Retinal pigment epithelial cell (primary cell): ENCODE measurements at regions not wholly inside any gene's neighbourhood (a gene's known extent, or its start where the extent isn't known, plus 50 kb on each side); places are given as distances from the start of the nearest gene placed in this dataset.
"Not testable (repeated sequence)": the region's sequence is repeated elsewhere in the genome, so short reads cannot be mapped to it uniquely, and the experiment has no call there.

Experiments used
- DNase-seq: peaks from one replicate; pipeline ENCODE4 v3.0.0-alpha.2; 2010; ENCODE audit warnings: low read depth
- H3K4me3 ChIP-seq: 2 replicates; pipeline ENCODE4 v1.5.1; 2011; ENCODE audit warnings: mild to moderate bottlenecking, low read length, control low read depth, moderate library complexity
- CTCF ChIP-seq: conservative IDR thresholded peaks from 2 replicates; pipeline ENCODE4 v1.5.1; 2011; ENCODE audit warnings: low read depth, low read length, control low read depth, inconsistent platforms

- H3K4me3 ChIP-seq, result no peak overlapping the region
- no peak for DNase-seq
- TF ChIP-seq CTCF, result no peak
Observed at GRCh38 chr2:66110608-66111007, 324.3 kb upstream of the MEIS1 start.

GRCh38 chr2:66110086-66110485 lies 324.8 kb upstream of the MEIS1 start:
- H3K4me3 ChIP-seq, result no peak overlapping the region
- TF ChIP-seq CTCF, result no peak
- DNase-seq, result no peak

- no peak for DNase-seq
- no peak for TF ChIP-seq CTCF
- no peak overlapping the region for H3K4me3 ChIP-seq
Observed at GRCh38 chr2:66109419-66109818, 325.5 kb upstream of the MEIS1 start.

GRCh38 chr2:66105066-66105753 lies 329.7 kb upstream of the MEIS1 start:
- TF ChIP-seq CTCF, result no peak
- no peak overlapping the region for H3K4me3 ChIP-seq
- no peak for DNase-seq

- no peak overlapping the region for H3K4me3 ChIP-seq
- no peak for TF ChIP-seq CTCF
- DNase-seq, result no peak
Observed at GRCh38 chr2:66103581-66103980, 331.3 kb upstream of the MEIS1 start.

GRCh38 chr2:66101206-66101605 lies 333.7 kb upstream of the MEIS1 start:
- no peak overlapping the region for H3K4me3 ChIP-seq
- no peak for DNase-seq
- no peak for TF ChIP-seq CTCF

GRCh38 chr2:66095820-66096345 lies 339.0 kb upstream of the MEIS1 start:
- no peak overlapping the region for H3K4me3 ChIP-seq
- TF ChIP-seq CTCF, result no peak
- no peak for DNase-seq

GRCh38 chr2:66094689-66095088 lies 340.2 kb upstream of the MEIS1 start:
- H3K4me3 ChIP-seq, result not testable (repeated sequence)

More at GRCh38 chr2:66094689-66095088, 340.2 kb upstream of the MEIS1 start:
- DNase-seq, result not testable (repeated sequence)
